Choroid plexus epithelial cell (primary cell): ENCODE measurements at regions not wholly inside any gene's neighbourhood (a gene's known extent, or its start where the extent isn't known, plus 50 kb on each side); places are given as distances from the start of the nearest gene placed in this dataset.

Experiments used
- DNase-seq: peaks from one replicate; pipeline ENCODE4 v3.0.0-alpha.2; 2010; ENCODE audit warnings: low read depth
- H3K4me3 ChIP-seq: 2 replicates; pipeline ENCODE4 v1.5.1; 2011; ENCODE audit warnings: low read depth, mild to moderate bottlenecking, control low read depth, low read length, moderate library complexity
- CTCF ChIP-seq: conservative IDR thresholded peaks from 2 replicates; pipeline ENCODE4 v1.5.1; 2011; ENCODE audit warnings: low read depth, mild to moderate bottlenecking, control low read depth, inconsistent platforms, low read length, moderate library complexity

- no peak for DNase-seq
- TF ChIP-seq CTCF, result no peak
- no peak overlapping the region for H3K4me3 ChIP-seq
Observed at GRCh38 chr11:70622091-70622490, 223.8 kb downstream of the CTTN start.

DNA sequence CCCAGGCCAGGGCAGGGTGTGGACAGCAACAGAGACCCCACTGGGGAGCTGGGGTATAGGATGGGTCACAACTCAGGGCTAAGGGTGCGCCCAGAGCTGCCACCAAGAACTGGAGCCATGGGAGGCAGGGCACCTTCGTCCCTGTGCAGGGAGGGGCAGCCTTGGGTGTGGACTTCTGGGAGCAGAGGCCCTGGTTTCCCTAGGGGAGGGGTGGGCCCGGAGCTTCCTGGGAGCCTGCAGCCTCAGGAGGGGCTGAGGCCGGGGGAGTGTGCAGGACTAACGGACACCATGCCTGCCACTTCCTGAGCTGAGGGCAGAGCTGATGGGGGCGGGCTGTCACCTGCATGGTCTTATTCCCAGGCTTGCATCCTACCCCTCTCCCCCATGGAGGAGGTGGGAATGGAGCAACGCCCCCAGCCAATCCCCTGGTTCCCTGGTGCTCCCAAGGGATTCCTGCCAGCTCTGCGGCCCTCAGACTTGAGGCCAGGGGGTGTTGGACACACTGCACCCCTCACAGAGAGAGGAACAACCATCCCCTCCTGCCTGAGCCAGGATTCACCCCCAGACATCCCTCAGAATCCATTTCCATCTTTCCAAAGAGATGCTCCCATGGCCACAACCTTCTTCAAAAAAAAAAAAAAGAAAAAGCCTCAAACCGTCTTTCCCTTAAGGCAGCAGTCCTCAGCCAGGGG, 225.7 kb downstream of the CTTN start:
- no peak overlapping the region for H3K4me3 ChIP-seq
- no peak for TF ChIP-seq CTCF
- no peak for DNase-seq

DNA sequence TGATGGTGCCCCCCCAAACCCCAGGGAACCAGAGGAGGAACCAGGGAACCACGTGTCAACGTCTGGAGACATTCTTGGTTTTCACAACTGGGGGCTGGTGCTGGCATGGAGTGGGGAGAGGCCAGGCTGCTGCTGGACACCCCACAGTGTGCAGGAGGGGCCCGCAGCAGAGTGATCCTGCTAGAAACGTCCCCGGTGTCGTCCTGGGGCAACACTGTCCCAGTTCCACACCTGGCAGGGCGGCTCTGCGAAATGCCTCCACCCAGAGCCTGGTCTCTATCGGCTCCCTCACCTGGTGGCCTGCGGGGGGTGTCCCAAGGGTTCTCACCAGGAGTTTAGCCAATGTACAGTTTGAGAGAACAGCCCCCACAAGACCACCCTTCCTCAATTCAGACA, 226.3 kb downstream of the CTTN start:
- DNase-seq, result no peak
- H3K4me3 ChIP-seq, result no peak overlapping the region
- no peak for TF ChIP-seq CTCF

GRCh38 chr11:70625051-70625450, 226.7 kb downstream of the CTTN start:
- TF ChIP-seq CTCF, result no peak
- no peak for DNase-seq
- H3K4me3 ChIP-seq, result no peak overlapping the region

- no peak overlapping the region for H3K4me3 ChIP-seq
- TF ChIP-seq CTCF, result no peak
- DNase-seq, result no peak
Observed at GRCh38 chr11:70625582-70626518, 227.5 kb downstream of the CTTN start.

GRCh38 chr11:70627219-70627618, 228.9 kb downstream of the CTTN start:
- no peak for TF ChIP-seq CTCF
- DNase-seq, result no peak
- H3K4me3 ChIP-seq, result no peak overlapping the region
